ENCODE measurements at regions not wholly inside any gene's neighbourhood (a gene's known extent, or its start where the extent isn't known, plus 50 kb on each side); places are given as distances from the start of the nearest gene placed in this dataset.

DNA sequence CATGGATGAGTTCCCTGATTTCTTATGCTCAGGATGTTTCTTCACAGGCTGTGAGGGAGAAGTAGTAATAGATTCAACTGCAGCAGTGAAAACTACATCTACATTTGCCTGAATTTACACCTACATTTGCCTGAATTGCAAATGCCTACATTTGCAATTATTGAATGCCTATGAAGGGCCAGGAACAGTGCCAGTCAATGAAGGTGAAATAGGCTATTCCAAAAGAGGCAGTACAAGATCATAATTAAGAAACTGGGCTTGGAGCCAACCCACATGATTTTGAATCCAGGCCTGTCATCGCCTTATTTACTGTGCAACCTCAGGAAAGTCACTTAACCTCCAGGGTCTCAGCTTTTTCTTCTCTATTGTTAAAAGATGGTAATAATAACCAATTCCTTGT is 1353.3 kb downstream of the FAM181B start:
- Histone ChIP-seq H3K4me3 (replicated peaks; ENCODE audit: insufficient read depth, low read length) (no peak overlapping the region), H3K27me3 (ENCODE audit: insufficient read depth, poor library complexity, severe bottlenecking) (no peaks in the 10 kb centered on the region), H3K27ac (replicated peaks) (no peak overlapping the region)
- TF ChIP-seq POLR2AphosphoS5 (IDR thresholded peaks at IDR 0.05; ENCODE audit: low read depth) (no peak), GABPA (IDR thresholded peaks at IDR 0.05; ENCODE audit: low read depth) (no peak), SPI1 (IDR thresholded peaks at IDR 0.05; ENCODE audit: borderline replicate concordance, low read depth) (no peak)
- TF ChIP-seq, protein P1, sequence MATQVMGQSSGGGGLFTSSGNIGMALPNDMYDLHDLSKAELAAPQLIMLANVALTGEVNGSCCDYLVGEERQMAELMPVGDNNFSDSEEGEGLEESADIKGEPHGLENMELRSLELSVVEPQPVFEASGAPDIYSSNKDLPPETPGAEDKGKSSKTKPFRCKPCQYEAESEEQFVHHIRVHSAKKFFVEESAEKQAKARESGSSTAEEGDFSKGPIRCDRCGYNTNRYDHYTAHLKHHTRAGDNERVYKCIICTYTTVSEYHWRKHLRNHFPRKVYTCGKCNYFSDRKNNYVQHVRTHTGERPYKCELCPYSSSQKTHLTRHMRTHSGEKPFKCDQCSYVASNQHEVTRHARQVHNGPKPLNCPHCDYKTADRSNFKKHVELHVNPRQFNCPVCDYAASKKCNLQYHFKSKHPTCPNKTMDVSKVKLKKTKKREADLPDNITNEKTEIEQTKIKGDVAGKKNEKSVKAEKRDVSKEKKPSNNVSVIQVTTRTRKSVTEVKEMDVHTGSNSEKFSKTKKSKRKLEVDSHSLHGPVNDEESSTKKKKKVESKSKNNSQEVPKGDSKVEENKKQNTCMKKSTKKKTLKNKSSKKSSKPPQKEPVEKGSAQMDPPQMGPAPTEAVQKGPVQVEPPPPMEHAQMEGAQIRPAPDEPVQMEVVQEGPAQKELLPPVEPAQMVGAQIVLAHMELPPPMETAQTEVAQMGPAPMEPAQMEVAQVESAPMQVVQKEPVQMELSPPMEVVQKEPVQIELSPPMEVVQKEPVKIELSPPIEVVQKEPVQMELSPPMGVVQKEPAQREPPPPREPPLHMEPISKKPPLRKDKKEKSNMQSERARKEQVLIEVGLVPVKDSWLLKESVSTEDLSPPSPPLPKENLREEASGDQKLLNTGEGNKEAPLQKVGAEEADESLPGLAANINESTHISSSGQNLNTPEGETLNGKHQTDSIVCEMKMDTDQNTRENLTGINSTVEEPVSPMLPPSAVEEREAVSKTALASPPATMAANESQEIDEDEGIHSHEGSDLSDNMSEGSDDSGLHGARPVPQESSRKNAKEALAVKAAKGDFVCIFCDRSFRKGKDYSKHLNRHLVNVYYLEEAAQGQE (IDR thresholded peaks at IDR 0.05; ENCODE audit: insufficient replicate concordance, low read depth), result no peak
- TF ChIP-seq, protein P2, sequence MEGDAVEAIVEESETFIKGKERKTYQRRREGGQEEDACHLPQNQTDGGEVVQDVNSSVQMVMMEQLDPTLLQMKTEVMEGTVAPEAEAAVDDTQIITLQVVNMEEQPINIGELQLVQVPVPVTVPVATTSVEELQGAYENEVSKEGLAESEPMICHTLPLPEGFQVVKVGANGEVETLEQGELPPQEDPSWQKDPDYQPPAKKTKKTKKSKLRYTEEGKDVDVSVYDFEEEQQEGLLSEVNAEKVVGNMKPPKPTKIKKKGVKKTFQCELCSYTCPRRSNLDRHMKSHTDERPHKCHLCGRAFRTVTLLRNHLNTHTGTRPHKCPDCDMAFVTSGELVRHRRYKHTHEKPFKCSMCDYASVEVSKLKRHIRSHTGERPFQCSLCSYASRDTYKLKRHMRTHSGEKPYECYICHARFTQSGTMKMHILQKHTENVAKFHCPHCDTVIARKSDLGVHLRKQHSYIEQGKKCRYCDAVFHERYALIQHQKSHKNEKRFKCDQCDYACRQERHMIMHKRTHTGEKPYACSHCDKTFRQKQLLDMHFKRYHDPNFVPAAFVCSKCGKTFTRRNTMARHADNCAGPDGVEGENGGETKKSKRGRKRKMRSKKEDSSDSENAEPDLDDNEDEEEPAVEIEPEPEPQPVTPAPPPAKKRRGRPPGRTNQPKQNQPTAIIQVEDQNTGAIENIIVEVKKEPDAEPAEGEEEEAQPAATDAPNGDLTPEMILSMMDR (IDR thresholded peaks at IDR 0.05; ENCODE audit: insufficient read depth, low read length), result no peak
- no peak for DNase-seq (ENCODE audit: low read depth in 1 of 2, low spot score in 1 of 2)

DNA sequence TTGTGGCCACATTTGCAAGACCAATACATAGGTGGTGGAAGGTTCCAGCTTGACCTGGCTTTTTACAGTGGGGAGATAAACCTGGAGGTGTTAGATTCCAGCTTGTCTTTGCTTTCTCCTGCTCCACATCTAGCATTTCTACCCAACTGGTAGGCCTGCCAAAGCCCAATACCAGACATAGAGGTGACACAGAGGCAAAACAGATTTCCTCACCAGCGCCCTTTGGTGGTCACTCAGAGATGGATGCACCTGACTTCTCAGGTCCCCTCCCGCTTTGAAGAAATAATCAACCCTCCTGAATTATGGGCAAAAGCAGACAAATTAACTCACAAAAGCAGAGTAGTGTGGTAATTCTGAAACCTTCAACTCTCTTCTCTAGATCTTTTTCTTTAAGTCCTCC is 1356.2 kb downstream of the FAM181B start:
- no peak overlapping the region for H3K27ac ChIP-seq (replicated peaks)
- TF ChIP-seq, protein P1 (IDR thresholded peaks at IDR 0.05; ENCODE audit: insufficient replicate concordance, low read depth), result no peak
- TF ChIP-seq POLR2AphosphoS5 (IDR thresholded peaks at IDR 0.05; ENCODE audit: low read depth), result no peak
- no peak for TF ChIP-seq GABPA (IDR thresholded peaks at IDR 0.05; ENCODE audit: low read depth)
- TF ChIP-seq SPI1 (IDR thresholded peaks at IDR 0.05; ENCODE audit: borderline replicate concordance, low read depth), result no peak
- TF ChIP-seq, protein P2 (IDR thresholded peaks at IDR 0.05; ENCODE audit: insufficient read depth, low read length), result no peak
- DNase-seq (ENCODE audit: low read depth in 1 of 2, low spot score in 1 of 2), result no peak
- no peak overlapping the region for H3K4me3 ChIP-seq (replicated peaks; ENCODE audit: insufficient read depth, low read length)
- no peaks in the 10 kb centered on the region for H3K27me3 ChIP-seq (ENCODE audit: insufficient read depth, poor library complexity, severe bottlenecking)

DNA sequence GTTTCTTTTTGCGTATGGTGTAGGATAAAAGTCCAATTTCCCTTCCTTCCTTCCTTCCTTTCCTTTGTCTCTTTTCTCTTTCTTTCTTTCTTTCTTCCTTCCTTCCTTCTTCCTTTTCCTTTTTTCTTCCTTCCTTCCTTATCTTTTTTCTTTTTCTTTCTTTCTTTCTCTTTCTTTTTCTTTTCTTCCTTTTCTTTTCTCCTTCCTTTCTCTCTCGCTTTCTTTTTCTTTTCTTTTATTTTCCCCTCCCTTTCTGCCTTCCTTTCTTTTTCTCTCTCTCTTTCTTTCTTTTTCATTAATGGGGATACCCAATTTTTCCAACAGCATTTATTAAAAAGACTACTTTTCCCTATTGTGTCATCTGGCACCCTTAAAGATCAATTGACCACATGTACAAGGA is 1359.7 kb downstream of the FAM181B start:
- H3K27me3 ChIP-seq (ENCODE audit: insufficient read depth, poor library complexity, severe bottlenecking), result no peaks in the 10 kb centered on the region
- H3K4me3 ChIP-seq (replicated peaks; ENCODE audit: insufficient read depth, low read length), result no peak overlapping the region
- TF ChIP-seq, protein P1 (IDR thresholded peaks at IDR 0.05; ENCODE audit: insufficient replicate concordance, low read depth), result no peak
- TF ChIP-seq POLR2AphosphoS5 (IDR thresholded peaks at IDR 0.05; ENCODE audit: low read depth) (no peak), SPI1 (IDR thresholded peaks at IDR 0.05; ENCODE audit: borderline replicate concordance, low read depth) (no peak), GABPA (IDR thresholded peaks at IDR 0.05; ENCODE audit: low read depth) (no peak)
- TF ChIP-seq, protein P2 (IDR thresholded peaks at IDR 0.05; ENCODE audit: insufficient read depth, low read length), result no peak
- DNase-seq (ENCODE audit: low read depth in 1 of 2, low spot score in 1 of 2), result no peak
- no peak overlapping the region for H3K27ac ChIP-seq (replicated peaks)

Data from HL-60 (cell line).